WTC11 (cell line): ENCODE measurements at regions not wholly inside any gene's neighbourhood (a gene's known extent, or its start where the extent isn't known, plus 50 kb on each side); places are given as distances from the start of the nearest gene placed in this dataset.

Experiments
- ATAC-seq: fragments of 200-7000 bp; cut with Tn5 transposase; 2 replicates; pipeline ENCODE4 v1.10.0; 2021; ENCODE audit warnings: mild to moderate bottlenecking, moderate library complexity
- CTCF ChIA-PET: fragments of 300-600 bp; sonication (Branson Sonifier 250); formaldehyde crosslinking; loops from one replicate; lab custom pipeline; 2021; ENCODE audit warnings: antibody characterized with exemption; lab: Charles Lee
- POLR2A ChIA-PET: fragments of 350-600 bp; sonication (Branson Sonifier 250); formaldehyde crosslinking; loops from one replicate; lab custom pipeline; 2021; ENCODE audit warnings: antibody characterized with exemption; lab: Charles Lee
- DNase-seq: peaks from one replicate; pipeline ENCODE4 v3.0.0; 2021; ENCODE audit warnings: low spot score
- H3K27ac Mint-ChIP-seq: 2 replicates; pipeline ENCODE4 v1.8.0; 2021; ENCODE audit warnings: mixed read lengths
- H3K27me3 Mint-ChIP-seq: 2 replicates; pipeline ENCODE4 v1.8.0; 2021; ENCODE audit warnings: low read depth, mild to moderate bottlenecking, moderate library complexity, mixed read lengths
- H3K36me3 Mint-ChIP-seq: 2 replicates; pipeline ENCODE4 v1.8.0; 2021; ENCODE audit warnings: mixed read lengths
- H3K4me1 Mint-ChIP-seq: 2 replicates; pipeline ENCODE4 v1.8.0; 2022; ENCODE audit warnings: mixed read lengths
- H3K4me3 Mint-ChIP-seq: 2 replicates; pipeline ENCODE4 v1.8.0; 2021; ENCODE audit warnings: mild to moderate bottlenecking, moderate library complexity, mixed read lengths
- H3K9me3 Mint-ChIP-seq: 2 replicates; pipeline ENCODE4 v1.8.0; 2021; ENCODE audit warnings: mixed read lengths
- ATF1 ChIP-seq: sonication (generic); formaldehyde crosslinking; IDR thresholded peaks from 2 replicates; pipeline ENCODE4 v1.8.1; 2023; ENCODE audit warnings: mild to moderate bottlenecking, moderate library complexity, missing genetic modification reagents
- ESRRA ChIP-seq: sonication (generic); formaldehyde crosslinking; IDR thresholded peaks from 2 replicates; pipeline ENCODE4 v1.8.1; 2022; ENCODE audit warnings: mild to moderate bottlenecking, missing genetic modification reagents, borderline replicate concordance
- ETV6 ChIP-seq: sonication (generic); formaldehyde crosslinking; IDR thresholded peaks from 2 replicates; pipeline ENCODE4 v1.8.1; 2022; ENCODE audit warnings: mild to moderate bottlenecking, missing genetic modification reagents
- FOXP1 ChIP-seq: sonication (generic); formaldehyde crosslinking; IDR thresholded peaks from 2 replicates; pipeline ENCODE4 v1.8.0; 2022; ENCODE audit warnings: missing genetic modification reagents, mild to moderate bottlenecking, moderate library complexity, borderline replicate concordance
- RELA ChIP-seq: sonication (generic); formaldehyde crosslinking; IDR thresholded peaks from 2 replicates; pipeline ENCODE4 v1.8.1; 2022; ENCODE audit warnings: missing genetic modification reagents, mild to moderate bottlenecking, borderline replicate concordance
- SMAD4 ChIP-seq: sonication (generic); formaldehyde crosslinking; IDR thresholded peaks from 2 replicates; pipeline ENCODE4 v1.8.0; 2022; ENCODE audit warnings: mild to moderate bottlenecking, missing genetic modification reagents
- ZNF263 ChIP-seq: sonication (generic); formaldehyde crosslinking; IDR thresholded peaks from 2 replicates; pipeline ENCODE4 v1.8.1; 2022; ENCODE audit warnings: low read depth, mild to moderate bottlenecking, moderate library complexity, missing genetic modification reagents
- TF ChIP-seq, protein P1 (sequence below): sonication (generic); formaldehyde crosslinking; IDR thresholded peaks from 2 replicates; pipeline ENCODE4 v1.8.0; 2022; ENCODE audit warnings: mild to moderate bottlenecking, missing genetic modification reagents

DNA sequence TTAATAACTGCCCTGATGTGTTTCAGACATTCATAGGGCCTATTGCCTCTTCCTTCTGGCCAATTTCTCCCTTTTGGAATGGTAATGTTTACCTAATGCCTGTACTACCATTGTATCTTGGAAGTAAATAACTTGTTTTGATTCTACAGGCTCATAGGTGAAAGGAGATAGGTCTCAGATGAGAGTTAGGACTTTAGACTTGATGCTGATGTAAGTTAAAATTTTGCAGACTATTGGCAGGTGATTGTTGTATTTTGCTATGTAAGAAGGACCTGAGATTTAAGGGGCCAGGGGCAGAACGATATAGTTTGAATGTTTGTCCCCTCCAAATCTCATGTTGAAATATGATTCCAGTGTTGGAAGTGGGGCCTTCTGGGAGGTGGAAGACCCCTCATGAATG lies 215.5 kb downstream of the SLC39A8 start:
- DNase-seq = no peak
- no peak for TF ChIP-seq ETV6
- no peak for TF ChIP-seq SMAD4 (CRISPR knock-in tag)
- TF ChIP-seq ZNF263 = no peak
- TF ChIP-seq ESRRA (CRISPR knock-in tag) = no peak
- no peak for TF ChIP-seq FOXP1 (CRISPR knock-in tag)
- no peak for TF ChIP-seq RELA (CRISPR knock-in tag)
- TF ChIP-seq, protein P1, sequence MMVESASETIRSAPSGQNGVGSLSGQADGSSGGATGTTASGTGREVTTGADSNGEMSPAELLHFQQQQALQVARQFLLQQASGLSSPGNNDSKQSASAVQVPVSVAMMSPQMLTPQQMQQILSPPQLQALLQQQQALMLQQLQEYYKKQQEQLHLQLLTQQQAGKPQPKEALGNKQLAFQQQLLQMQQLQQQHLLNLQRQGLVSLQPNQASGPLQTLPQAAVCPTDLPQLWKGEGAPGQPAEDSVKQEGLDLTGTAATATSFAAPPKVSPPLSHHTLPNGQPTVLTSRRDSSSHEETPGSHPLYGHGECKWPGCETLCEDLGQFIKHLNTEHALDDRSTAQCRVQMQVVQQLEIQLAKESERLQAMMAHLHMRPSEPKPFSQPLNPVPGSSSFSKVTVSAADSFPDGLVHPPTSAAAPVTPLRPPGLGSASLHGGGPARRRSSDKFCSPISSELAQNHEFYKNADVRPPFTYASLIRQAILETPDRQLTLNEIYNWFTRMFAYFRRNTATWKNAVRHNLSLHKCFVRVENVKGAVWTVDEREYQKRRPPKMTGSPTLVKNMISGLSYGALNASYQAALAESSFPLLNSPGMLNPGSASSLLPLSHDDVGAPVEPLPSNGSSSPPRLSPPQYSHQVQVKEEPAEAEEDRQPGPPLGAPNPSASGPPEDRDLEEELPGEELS = no peak
- no peak for TF ChIP-seq ATF1 (CRISPR knock-in tag)
- TF ChIP-seq, all 79 proteins: peak for 0
- Mint-ChIP-seq H3K27me3 (no peaks in the 10 kb centered on the region), H3K27ac (no peak overlapping the region), H3K4me3 (no peak overlapping the region), H3K4me1 (0 out of 2 replicates have a peak, but pooled peaks cover 2% of the 10 kb centered on the region), H3K36me3 (peaks cover 18% of the 10 kb centered on the region), H3K9me3 (peaks cover 52% of the 10 kb centered on the region)
- no peak for ATAC-seq
- POLR2A ChIA-PET = no interaction called here
- CTCF ChIA-PET = no interaction called here
